ENCODE measurements at regions not wholly inside any gene's neighbourhood (a gene's known extent, or its start where the extent isn't known, plus 50 kb on each side); places are given as distances from the start of the nearest gene placed in this dataset.
"Not testable (repeated sequence)": the region's sequence is repeated elsewhere in the genome, so short reads cannot be mapped to it uniquely, and the experiment has no call there.

- DNase-seq, result no peak
Observed at GRCh38 chr20:51184289-51184688, 161.4 kb upstream of the KCNG1 start.

- no peak for DNase-seq
Observed at GRCh38 chr20:51183451-51183850, 160.5 kb upstream of the KCNG1 start.

- no peak for DNase-seq
Observed at GRCh38 chr20:51182571-51182970, 159.7 kb upstream of the KCNG1 start.

GRCh38 chr20:51178153-51178552 lies 155.2 kb upstream of the KCNG1 start:
- no peak for DNase-seq

GRCh38 chr20:51176876-51177275 lies 154.0 kb upstream of the KCNG1 start:
- no peak for DNase-seq

GRCh38 chr20:51176446-51176845 lies 153.5 kb upstream of the KCNG1 start:
- DNase-seq, result no peak

GRCh38 chr20:51175724-51176123 lies 152.8 kb upstream of the KCNG1 start:
- DNase-seq, result no peak

GRCh38 chr20:51175156-51175555 lies 152.2 kb upstream of the KCNG1 start:
- DNase-seq, result no peak

- DNase-seq, result no peak
Observed at GRCh38 chr20:51174536-51174935, 151.6 kb upstream of the KCNG1 start.

GRCh38 chr20:51172558-51173428 lies 149.9 kb upstream of the KCNG1 start:
- no peak for DNase-seq

GRCh38 chr20:51171141-51171540 lies 148.2 kb upstream of the KCNG1 start:
- no peak for DNase-seq

GRCh38 chr20:51169813-51170212 lies 146.9 kb upstream of the KCNG1 start:
- no peak for DNase-seq

- DNase-seq, result not testable (repeated sequence)
Observed at GRCh38 chr20:51167911-51168310, 145.0 kb upstream of the KCNG1 start.

GRCh38 chr20:51166489-51166888 lies 143.6 kb upstream of the KCNG1 start:
- no peak for DNase-seq

GRCh38 chr20:51165131-51165530 lies 142.2 kb upstream of the KCNG1 start:
- DNase-seq, result no peak

- no peak for DNase-seq
Observed at GRCh38 chr20:51164731-51165130, 141.8 kb upstream of the KCNG1 start.

- DNase-seq, result no peak
Observed at GRCh38 chr20:51163996-51164600, 141.2 kb upstream of the KCNG1 start.

- DNase-seq, result no peak
Observed at GRCh38 chr20:51162015-51162414, 139.1 kb upstream of the KCNG1 start.

- no peak for DNase-seq
Observed at GRCh38 chr20:51160821-51161220, 137.9 kb upstream of the KCNG1 start.

GRCh38 chr20:51159981-51160380 lies 137.1 kb upstream of the KCNG1 start:
- no peak for DNase-seq

GRCh38 chr20:51159303-51159702 lies 136.4 kb upstream of the KCNG1 start:
- DNase-seq, result no peak

GRCh38 chr20:51158226-51158625 lies 135.3 kb upstream of the KCNG1 start:
- no peak for DNase-seq

- no peak for DNase-seq
Observed at GRCh38 chr20:51156041-51156982, 133.4 kb upstream of the KCNG1 start.

Data from central memory CD4-positive, alpha-beta T cell (primary cell).